ENCODE measurements at regions not wholly inside any gene's neighbourhood (a gene's known extent, or its start where the extent isn't known, plus 50 kb on each side); places are given as distances from the start of the nearest gene placed in this dataset.
A peak's percentile ranks its signal among the peaks of the same experiment; 100 is the strongest.

- TF ChIP-seq PRDM10 (CRISPR knock-in tag; IDR thresholded peaks at IDR 0.05; ENCODE audit: low read depth) (0 out of 2 replicates have a peak, but pooled peaks have one; percentile 21), SNAPC4 (CRISPR knock-in tag; IDR thresholded peaks at IDR 0.05) (peak; percentile 97), PAXIP1 (CRISPR knock-in tag; conservative IDR thresholded peaks at IDR 0.05) (peak; percentile 37; the same call in 1 of the 2 replicates), ZNF607 (CRISPR knock-in tag; IDR thresholded peaks at IDR 0.05; ENCODE audit: borderline replicate concordance) (no peak), DMAP1 (CRISPR knock-in tag; IDR thresholded peaks at IDR 0.05) (no peak), ZKSCAN8 (CRISPR knock-in tag; IDR thresholded peaks at IDR 0.05; ENCODE audit: borderline replicate concordance) (0 out of 2 replicates have a peak, but pooled peaks have one; percentile 14), ZFX (CRISPR knock-in tag; IDR thresholded peaks at IDR 0.05; ENCODE audit: low read depth) (peak; percentile 44; the same call in 1 of the 2 replicates), UBTF (CRISPR knock-in tag; IDR thresholded peaks at IDR 0.05) (peak; percentile 4; the same call in 1 of the 2 replicates), MTA1 (CRISPR knock-in tag; IDR thresholded peaks at IDR 0.05; ENCODE audit: borderline replicate concordance) (0 out of 2 replicates have a peak, but pooled peaks have one; percentile 29)
These were observed 98.7 kb downstream of the NPIPB11 start (continued) for GRCh38 chr16:29307598-29308507.

Data from HepG2 (cell line).